GM06990 (cell line): ENCODE measurements at regions not wholly inside any gene's neighbourhood (a gene's known extent, or its start where the extent isn't known, plus 50 kb on each side); places are given as distances from the start of the nearest gene placed in this dataset.

Source experiments
- DNase-seq: peaks from one replicate; pipeline ENCODE4 v3.0.0-alpha.2; 2011; ENCODE audit not compliant: insufficient read length; ENCODE audit errors: extremely low read depth
- H3K27me3 ChIP-seq: replicated peaks from 2 replicates; pipeline ENCODE4 v1.6.0; 2011; ENCODE audit warnings: low read length; ENCODE audit not compliant: control insufficient read depth, insufficient read depth
- H3K36me3 ChIP-seq: 2 replicates; pipeline ENCODE4 v1.5.1; 2011; ENCODE audit warnings: low read length; ENCODE audit not compliant: control insufficient read depth, insufficient read depth
- H3K4me3 ChIP-seq: replicated peaks from 2 replicates; pipeline ENCODE4 v1.5.1; 2011; ENCODE audit warnings: low read depth, mild to moderate bottlenecking, control low read depth, low read length
- TF ChIP-seq, protein P1 (sequence below): IDR thresholded peaks from 2 replicates; pipeline ENCODE4 v1.5.1; 2011; ENCODE audit warnings: low read length, control low read depth, mild to moderate bottlenecking, inconsistent platforms; ENCODE audit not compliant: insufficient read depth, poor library complexity, severe bottlenecking

DNA sequence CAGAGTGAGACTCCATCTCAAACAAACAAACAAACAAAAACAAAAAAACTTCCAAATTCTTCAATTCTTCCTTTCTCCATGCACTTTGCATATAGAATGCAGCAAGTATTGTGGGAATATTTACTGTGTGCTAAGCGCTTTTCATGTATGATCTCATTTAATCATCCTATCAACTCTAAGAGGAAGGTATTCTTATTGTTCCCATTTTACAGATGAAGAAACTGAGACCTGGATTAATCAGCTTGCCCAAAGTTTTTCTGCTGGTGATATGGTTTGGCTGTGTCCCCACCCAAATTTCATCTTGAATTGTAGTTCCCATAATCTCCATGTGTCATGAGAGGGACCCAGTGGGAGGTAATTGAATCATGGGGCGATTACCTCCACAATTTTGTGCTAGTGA, 56.6 kb upstream of the KCNG1 start:
- TF ChIP-seq, protein P1, sequence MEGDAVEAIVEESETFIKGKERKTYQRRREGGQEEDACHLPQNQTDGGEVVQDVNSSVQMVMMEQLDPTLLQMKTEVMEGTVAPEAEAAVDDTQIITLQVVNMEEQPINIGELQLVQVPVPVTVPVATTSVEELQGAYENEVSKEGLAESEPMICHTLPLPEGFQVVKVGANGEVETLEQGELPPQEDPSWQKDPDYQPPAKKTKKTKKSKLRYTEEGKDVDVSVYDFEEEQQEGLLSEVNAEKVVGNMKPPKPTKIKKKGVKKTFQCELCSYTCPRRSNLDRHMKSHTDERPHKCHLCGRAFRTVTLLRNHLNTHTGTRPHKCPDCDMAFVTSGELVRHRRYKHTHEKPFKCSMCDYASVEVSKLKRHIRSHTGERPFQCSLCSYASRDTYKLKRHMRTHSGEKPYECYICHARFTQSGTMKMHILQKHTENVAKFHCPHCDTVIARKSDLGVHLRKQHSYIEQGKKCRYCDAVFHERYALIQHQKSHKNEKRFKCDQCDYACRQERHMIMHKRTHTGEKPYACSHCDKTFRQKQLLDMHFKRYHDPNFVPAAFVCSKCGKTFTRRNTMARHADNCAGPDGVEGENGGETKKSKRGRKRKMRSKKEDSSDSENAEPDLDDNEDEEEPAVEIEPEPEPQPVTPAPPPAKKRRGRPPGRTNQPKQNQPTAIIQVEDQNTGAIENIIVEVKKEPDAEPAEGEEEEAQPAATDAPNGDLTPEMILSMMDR = no peak
- no peak for DNase-seq
- no peaks in the 10 kb centered on the region; the same call in none of the 2 replicates for H3K27me3 ChIP-seq
- H3K36me3 ChIP-seq = no peaks in the 10 kb centered on the region
- no peak overlapping the region for H3K4me3 ChIP-seq

DNA sequence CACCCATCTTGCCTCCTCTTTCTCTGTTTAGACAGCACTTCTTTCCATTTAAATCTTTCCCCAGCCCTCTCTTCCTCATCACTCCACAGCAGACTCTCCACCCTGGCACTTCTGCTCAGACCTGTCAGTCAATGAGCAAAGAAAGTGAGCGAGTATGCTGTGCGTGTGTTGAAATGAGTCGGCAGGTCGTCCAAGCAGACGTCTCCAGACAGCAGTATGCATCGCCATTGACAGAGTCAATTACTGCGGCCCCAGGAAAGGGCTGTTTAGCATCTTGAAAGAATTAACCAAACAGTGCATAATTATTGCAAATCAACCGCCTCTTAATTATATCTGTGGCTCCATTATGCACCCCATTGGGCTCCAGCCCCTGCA, 54.8 kb upstream of the KCNG1 start:
- Histone ChIP-seq H3K27me3 (no peaks in the 10 kb centered on the region; the same call in none of the 2 replicates), H3K36me3 (no peaks in the 10 kb centered on the region), H3K4me3 (no peak overlapping the region)
- DNase-seq = no peak
- TF ChIP-seq, protein P1 = no peak

DNA sequence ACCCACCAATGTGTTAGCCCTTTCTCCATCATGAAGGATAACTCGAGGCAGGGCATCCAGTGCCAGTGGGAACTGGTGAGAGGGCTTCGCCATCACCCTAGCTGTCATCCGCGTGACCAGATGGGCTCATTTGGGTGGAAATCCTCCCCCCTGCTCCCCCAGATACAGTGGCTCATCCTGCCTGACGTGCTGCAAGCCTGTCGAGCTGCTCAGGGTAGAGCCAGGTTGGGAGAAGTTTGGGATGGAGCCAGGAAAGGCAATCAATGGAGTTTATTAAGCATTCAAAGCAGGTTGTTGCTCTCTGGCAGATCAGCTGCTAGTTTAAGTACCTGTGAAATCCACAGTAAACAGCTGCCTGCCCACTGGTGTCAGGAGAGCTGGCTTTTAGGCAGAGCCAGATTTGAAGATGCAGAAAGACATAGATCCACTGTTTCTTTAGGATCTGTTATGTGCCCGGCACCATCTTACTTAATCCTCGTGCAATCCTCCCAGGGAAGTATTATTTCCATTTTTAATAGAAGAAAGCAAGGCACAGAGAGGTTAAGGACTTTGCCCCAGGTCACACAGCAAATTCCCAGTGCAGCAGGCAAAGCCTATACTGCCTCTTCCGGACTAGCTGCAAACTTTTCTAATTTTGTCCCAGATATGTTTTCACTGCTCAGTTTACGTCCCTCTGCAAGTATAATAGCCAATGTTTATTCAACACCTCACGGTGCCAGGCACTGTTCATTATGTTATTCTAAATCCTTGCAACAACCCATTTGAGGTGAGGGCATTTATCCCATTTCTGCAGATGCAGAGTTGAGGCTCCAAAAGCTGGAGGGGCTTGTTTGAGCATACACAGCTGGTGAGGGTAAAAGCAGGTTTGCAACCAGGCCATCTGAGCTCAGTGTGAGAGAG, 54.1 kb upstream of the KCNG1 start:
- Histone ChIP-seq H3K27me3 (no peaks in the 10 kb centered on the region; the same call in 1 of the 2 replicates), H3K36me3 (no peaks in the 10 kb centered on the region), H3K4me3 (no peak overlapping the region)
- TF ChIP-seq, protein P1 = no peak
- no peak for DNase-seq

DNA sequence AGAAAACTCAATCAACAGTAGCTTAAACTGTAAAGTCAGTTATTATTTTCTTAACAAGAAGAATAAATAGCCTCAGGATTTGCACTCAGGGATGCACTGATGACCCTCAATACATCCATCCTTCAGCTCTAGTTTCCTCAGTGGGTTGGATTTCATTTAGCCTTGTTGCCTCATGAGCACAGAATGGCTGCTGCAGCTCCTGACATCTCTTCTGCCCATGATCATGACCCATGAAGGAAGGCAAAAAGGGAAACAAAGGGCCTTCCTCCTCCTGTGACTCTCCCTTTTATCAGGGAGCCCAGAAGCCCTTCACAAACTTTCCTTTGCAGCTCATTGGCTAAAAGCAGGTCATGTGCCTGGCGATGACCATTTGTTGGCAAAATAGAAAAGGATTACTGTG, 51.2 kb upstream of the KCNG1 start:
- DNase-seq = no peak
- Histone ChIP-seq H3K27me3 (no peaks in the 10 kb centered on the region; the same call in 1 of the 2 replicates), H3K4me3 (no peak overlapping the region), H3K36me3 (no peaks in the 10 kb centered on the region)
- TF ChIP-seq, protein P1 = no peak
